Mesendoderm (in vitro differentiated cells): ENCODE measurements at regions not wholly inside any gene's neighbourhood (a gene's known extent, or its start where the extent isn't known, plus 50 kb on each side); places are given as distances from the start of the nearest gene placed in this dataset.

Experiments
- DNase-seq: peaks from one replicate; pipeline ENCODE4 v3.0.0; 2013
- H2AK5ac ChIP-seq: 2 replicates; pipeline ENCODE4 v1.6.1; 2013; ENCODE audit warnings: low read length, inconsistent platforms
- H2BK120ac ChIP-seq: 2 replicates; pipeline ENCODE4 v1.6.1; 2013; ENCODE audit warnings: low read depth, mild to moderate bottlenecking, low read length, moderate library complexity, mixed read lengths
- H2BK15ac ChIP-seq: replicated peaks from 2 replicates; pipeline ENCODE4 v1.6.1; 2013; ENCODE audit warnings: low read depth, mild to moderate bottlenecking, moderate library complexity
- H2BK5ac ChIP-seq: 2 replicates; pipeline ENCODE4 v1.6.1; 2013; ENCODE audit warnings: low read length, inconsistent platforms
- H3K18ac ChIP-seq: 2 replicates; pipeline ENCODE4 v1.6.1; 2013; ENCODE audit warnings: mild to moderate bottlenecking, low read length, mixed read lengths
- H3K23ac ChIP-seq: one replicate; pipeline ENCODE4 v1.6.1; 2013; ENCODE audit warnings: low read length
- H3K27ac ChIP-seq: 2 replicates; pipeline ENCODE4 v1.5.1; 2013; ENCODE audit warnings: low read depth, mild to moderate bottlenecking, inconsistent platforms, low read length, moderate library complexity
- H3K27me3 ChIP-seq: 2 replicates; pipeline ENCODE4 v1.6.1; 2013; ENCODE audit warnings: low read length, control low read depth, mild to moderate bottlenecking, inconsistent platforms; ENCODE audit not compliant: insufficient read depth, poor library complexity
- H3K36me3 ChIP-seq: 2 replicates; pipeline ENCODE4 v1.6.1; 2013; ENCODE audit warnings: low read length, inconsistent platforms; ENCODE audit not compliant: control insufficient read depth, insufficient read depth
- H3K4ac ChIP-seq: one replicate; pipeline ENCODE4 v1.6.1; 2013; ENCODE audit warnings: low read depth, mild to moderate bottlenecking, low read length, moderate library complexity
- H3K4me1 ChIP-seq: 2 replicates; pipeline ENCODE4 v1.6.1; 2013; ENCODE audit warnings: low read depth, low read length, inconsistent platforms; ENCODE audit not compliant: control insufficient read depth
- H3K4me2 ChIP-seq: 2 replicates; pipeline ENCODE4 v1.6.1; 2013; ENCODE audit warnings: low read length
- H3K4me3 ChIP-seq: 2 replicates; pipeline ENCODE4 v1.5.1; 2013; ENCODE audit warnings: mild to moderate bottlenecking, low read length
- H3K56ac ChIP-seq: one replicate; pipeline ENCODE4 v1.6.1; 2013; ENCODE audit warnings: low read length
- H3K79me1 ChIP-seq: 2 replicates; pipeline ENCODE4 v1.6.1; 2013; ENCODE audit warnings: low read length, inconsistent platforms
- H3K79me2 ChIP-seq: 2 replicates; pipeline ENCODE4 v1.6.1; 2013; ENCODE audit warnings: mild to moderate bottlenecking, low read length; ENCODE audit not compliant: control insufficient read depth, insufficient read depth
- H3K9ac ChIP-seq: 2 replicates; pipeline ENCODE4 v1.6.1; 2013; ENCODE audit warnings: low read length, inconsistent platforms
- H4K5ac ChIP-seq: one replicate; pipeline ENCODE4 v1.6.1; 2013; ENCODE audit warnings: low read length
- H4K8ac ChIP-seq: one replicate; pipeline ENCODE4 v1.6.1; 2013; ENCODE audit warnings: low read depth, mild to moderate bottlenecking, control low read depth, low read length, moderate library complexity
- WGBS: extraction: QIAGEN DNeasy Blood & Tissue Kit; methylation state at CpG from one replicate; pipeline ENCODE4 v1.1.7; 2013; ENCODE audit warnings: low lambda C conversion rate, missing lambda C conversion rate; ENCODE audit not compliant: insufficient coverage; ENCODE audit errors: extremely low coverage; 5-methylcytosine and 5-hydroxymethylcytosine counted together

DNA sequence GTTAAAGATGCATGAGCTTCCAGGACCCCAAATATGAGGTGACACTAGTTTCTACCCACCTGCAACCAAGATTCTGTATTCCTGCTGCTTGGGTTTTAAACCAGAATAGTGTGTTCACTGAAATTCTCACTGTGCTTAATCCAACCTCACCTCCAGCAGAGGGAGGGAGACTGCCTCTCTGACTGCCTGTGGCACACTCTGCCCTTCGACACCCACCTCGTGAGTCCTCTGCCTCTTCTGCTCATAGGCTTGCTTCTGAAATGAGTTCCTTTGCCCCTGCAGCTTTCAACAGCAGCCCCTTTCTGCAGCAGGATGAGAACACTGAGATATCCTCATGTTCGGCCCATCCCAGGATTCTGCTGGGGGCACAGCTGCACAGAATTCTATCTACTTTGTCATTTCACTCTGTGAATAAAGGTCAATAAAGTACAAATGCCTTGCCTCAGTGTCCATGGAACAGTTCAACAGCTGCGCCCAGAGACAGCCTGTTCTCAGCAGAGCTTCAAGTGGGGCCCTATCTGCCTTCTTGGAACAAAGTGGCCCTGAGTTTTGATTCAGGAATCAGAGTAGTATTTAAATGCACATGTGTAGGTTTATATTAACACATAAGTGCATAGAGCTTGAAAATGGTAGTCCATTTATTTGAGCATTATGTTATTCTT is 632.5 kb downstream of the TNS3 start:
- Histone ChIP-seq H4K5ac (no peak overlapping the region), H3K4me1 (no peaks in the 10 kb centered on the region), H3K79me1 (no peaks in the 10 kb centered on the region), H3K18ac (no peak overlapping the region), H3K4ac (no peak overlapping the region), H2BK5ac (no peak overlapping the region), H3K79me2 (no peaks in the 10 kb centered on the region), H2BK15ac (no peak overlapping the region), H3K9ac (no peak overlapping the region), H3K4me3 (no peak overlapping the region), H3K56ac (no peak overlapping the region), H3K27me3 (no peaks in the 10 kb centered on the region), H3K27ac (no peak overlapping the region), H2BK120ac (no peak overlapping the region), H3K36me3 (no peaks in the 10 kb centered on the region), H2AK5ac (no peak overlapping the region), H4K8ac (no peak overlapping the region), H3K4me2 (no peak overlapping the region), H3K23ac (no peak overlapping the region)
- no CpG with 5 or more reads among the region's 4 CpGs for WGBS
- no peak for DNase-seq

DNA sequence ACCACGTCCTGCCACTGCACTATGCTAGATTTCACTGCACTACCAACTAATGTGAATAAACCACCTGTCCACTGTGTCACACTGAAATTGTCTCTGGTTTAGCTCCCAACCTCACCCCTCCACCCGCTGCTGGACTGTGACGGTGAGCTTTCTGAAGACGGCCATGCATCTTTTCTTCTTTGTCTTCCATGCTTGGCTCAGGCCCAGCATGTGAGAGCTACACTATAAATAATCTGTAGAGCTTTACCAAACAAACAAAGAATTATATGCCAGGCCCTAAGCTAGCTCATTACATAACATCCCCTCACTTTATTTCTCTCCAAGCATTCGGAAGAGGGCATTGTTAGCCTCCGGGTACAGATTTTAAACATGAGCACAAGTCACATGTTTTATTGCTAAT is 633.2 kb downstream of the TNS3 start:
- H3K4ac ChIP-seq: no peak overlapping the region
- H3K23ac ChIP-seq: no peak overlapping the region
- WGBS: no CpG with 5 or more reads among the region's 6 CpGs

DNA sequence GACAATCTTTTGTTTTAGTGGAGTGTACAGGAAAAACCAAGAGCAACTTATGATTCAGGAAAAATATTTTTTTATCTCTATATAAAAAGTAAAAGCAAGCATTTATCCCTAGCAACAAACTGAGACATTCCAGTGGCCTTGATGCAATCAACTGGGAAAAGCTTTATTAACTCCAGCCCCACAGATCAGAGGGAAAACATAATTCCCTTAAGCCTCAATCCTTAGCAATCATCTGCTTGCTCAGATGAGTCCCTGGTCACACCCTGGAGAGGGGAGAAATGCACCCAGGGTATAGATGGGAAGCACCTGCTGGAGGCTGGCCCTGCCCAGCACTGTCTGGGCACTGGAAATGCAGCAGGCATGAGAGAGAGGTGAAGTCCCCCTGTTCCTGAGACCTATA is 636.6 kb downstream of the TNS3 start:
- no peak overlapping the region for H3K27ac ChIP-seq
- no peak for DNase-seq

More for the DNA sequence above, 633.2 kb downstream of the TNS3 start:
- H2AK5ac ChIP-seq: no peak overlapping the region
- H3K36me3 ChIP-seq: no peaks in the 10 kb centered on the region
- H2BK15ac ChIP-seq: no peak overlapping the region
- H3K27me3 ChIP-seq: no peaks in the 10 kb centered on the region
- H2BK5ac ChIP-seq: no peak overlapping the region
- H3K4me3 ChIP-seq: no peak overlapping the region
- no peak overlapping the region for H3K9ac ChIP-seq
- no peak overlapping the region for H2BK120ac ChIP-seq
- no peak overlapping the region for H3K18ac ChIP-seq
- H3K4me2 ChIP-seq: no peak overlapping the region
- no peaks in the 10 kb centered on the region for H3K79me1 ChIP-seq
- no peaks in the 10 kb centered on the region for H3K4me1 ChIP-seq
- no peak overlapping the region for H4K5ac ChIP-seq
- H3K79me2 ChIP-seq: no peaks in the 10 kb centered on the region
- no peak overlapping the region for H3K56ac ChIP-seq
- no peak overlapping the region for H4K8ac ChIP-seq
- no peak for DNase-seq
- H3K27ac ChIP-seq: no peak overlapping the region

DNA sequence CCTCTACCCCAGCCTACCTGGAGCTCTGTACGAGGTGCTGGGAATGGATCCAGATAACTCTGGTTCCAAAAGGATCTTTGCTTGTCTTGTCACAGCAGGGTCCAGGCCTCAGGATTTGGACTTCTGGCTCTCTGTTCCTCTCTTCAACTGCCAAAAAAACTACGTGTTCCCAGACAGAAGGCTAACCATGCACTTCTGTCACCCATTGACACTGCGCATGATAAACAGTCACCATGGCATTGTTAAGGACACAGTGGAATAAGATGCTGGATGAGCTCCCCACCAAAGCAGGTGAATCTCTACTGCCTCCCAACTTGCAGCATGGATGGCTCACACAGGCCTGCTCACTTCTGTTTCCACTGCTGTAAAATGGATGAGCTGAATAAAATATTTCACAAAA is 637.9 kb downstream of the TNS3 start:
- no peak overlapping the region for H3K9ac ChIP-seq
- H3K27ac ChIP-seq: no peak overlapping the region

More for the DNA sequence above, 636.6 kb downstream of the TNS3 start:
- Histone ChIP-seq H3K79me1 (no peaks in the 10 kb centered on the region), H3K27me3 (no peaks in the 10 kb centered on the region), H4K5ac (no peak overlapping the region), H3K56ac (no peak overlapping the region), H3K4ac (no peak overlapping the region), H2BK120ac (no peak overlapping the region), H3K23ac (no peak overlapping the region), H4K8ac (no peak overlapping the region), H3K4me1 (no peaks in the 10 kb centered on the region), H3K4me3 (no peak overlapping the region), H3K79me2 (no peaks in the 10 kb centered on the region), H3K18ac (no peak overlapping the region), H3K9ac (no peak overlapping the region), H2BK5ac (no peak overlapping the region), H2AK5ac (no peak overlapping the region), H3K4me2 (no peak overlapping the region), H2BK15ac (no peak overlapping the region), H3K36me3 (no peaks in the 10 kb centered on the region)

DNA sequence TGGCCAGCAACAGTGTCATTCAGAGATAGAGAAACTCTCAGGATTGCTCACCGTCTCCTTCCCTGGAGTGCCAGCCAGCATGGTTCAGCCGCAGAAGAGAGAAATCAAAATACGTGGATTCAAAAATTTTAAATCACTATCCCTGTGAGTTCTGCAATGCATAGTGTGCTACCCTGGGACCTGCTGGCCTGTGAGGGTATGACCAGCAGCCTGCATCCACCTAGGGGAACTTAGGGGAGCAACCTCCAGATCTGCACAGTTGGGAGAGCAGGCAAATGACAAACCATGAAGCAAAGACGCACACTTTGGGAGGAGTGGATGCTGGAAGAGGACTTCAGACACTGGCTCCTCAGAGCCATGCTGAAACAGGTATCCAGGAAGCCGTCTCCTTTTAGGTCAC is 639.3 kb downstream of the TNS3 start:
- Histone ChIP-seq H3K36me3 (no peaks in the 10 kb centered on the region), H3K27me3 (no peaks in the 10 kb centered on the region), H3K23ac (no peak overlapping the region), H3K4me1 (no peaks in the 10 kb centered on the region), H4K8ac (no peak overlapping the region), H3K4me3 (no peak overlapping the region), H3K56ac (no peak overlapping the region), H3K4me2 (no peak overlapping the region), H4K5ac (no peak overlapping the region), H3K79me2 (no peaks in the 10 kb centered on the region), H3K9ac (no peak overlapping the region), H2BK120ac (no peak overlapping the region), H3K4ac (no peak overlapping the region), H3K18ac (no peak overlapping the region), H2AK5ac (no peak overlapping the region), H3K27ac (no peak overlapping the region), H3K79me1 (no peaks in the 10 kb centered on the region), H2BK15ac (no peak overlapping the region), H2BK5ac (no peak overlapping the region)
- no CpG with 5 or more reads among the region's 5 CpGs for WGBS
- no peak for DNase-seq

More for the DNA sequence above, 637.9 kb downstream of the TNS3 start:
- H3K4me2 ChIP-seq: no peak overlapping the region
- H3K79me1 ChIP-seq: no peaks in the 10 kb centered on the region
- no peak overlapping the region for H3K23ac ChIP-seq
- DNase-seq: no peak
- no peak overlapping the region for H4K8ac ChIP-seq
- no peak overlapping the region for H3K4me3 ChIP-seq
- no peak overlapping the region for H2AK5ac ChIP-seq
- WGBS: no CpG with 5 or more reads among the region's 3 CpGs
- H3K18ac ChIP-seq: no peak overlapping the region
- H4K5ac ChIP-seq: no peak overlapping the region
- H2BK5ac ChIP-seq: no peak overlapping the region
- H2BK15ac ChIP-seq: no peak overlapping the region
- H2BK120ac ChIP-seq: no peak overlapping the region
- no peaks in the 10 kb centered on the region for H3K27me3 ChIP-seq
- H3K79me2 ChIP-seq: no peaks in the 10 kb centered on the region
- H3K36me3 ChIP-seq: no peaks in the 10 kb centered on the region
- no peak overlapping the region for H3K56ac ChIP-seq
- no peaks in the 10 kb centered on the region for H3K4me1 ChIP-seq
- H3K4ac ChIP-seq: no peak overlapping the region

DNA sequence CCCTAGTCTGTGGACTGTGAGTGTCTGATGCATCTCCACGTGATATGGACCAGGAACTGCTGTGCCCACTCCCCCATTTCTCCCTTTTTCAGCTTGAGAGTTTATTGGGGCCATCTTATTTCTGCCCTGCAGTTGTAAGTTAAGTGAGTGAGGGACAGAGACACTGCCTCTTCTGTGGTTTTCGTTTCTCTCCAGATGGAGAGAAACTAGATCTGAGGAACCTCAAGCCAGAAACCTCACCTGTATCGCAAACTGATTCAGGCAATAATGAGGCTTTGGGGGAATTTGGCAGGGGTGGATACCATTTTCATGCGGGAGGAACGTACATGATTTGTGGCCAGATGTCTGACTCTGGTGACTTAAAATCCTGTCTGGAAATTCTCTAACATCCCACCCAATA is 641.7 kb downstream of the TNS3 start:
- Histone ChIP-seq H3K36me3 (no peaks in the 10 kb centered on the region), H2BK5ac (no peak overlapping the region), H3K4me2 (no peak overlapping the region), H3K4me1 (no peaks in the 10 kb centered on the region), H4K8ac (no peak overlapping the region), H3K4me3 (no peak overlapping the region), H3K27me3 (no peaks in the 10 kb centered on the region), H3K79me1 (no peaks in the 10 kb centered on the region), H3K79me2 (no peaks in the 10 kb centered on the region), H3K4ac (no peak overlapping the region), H3K18ac (no peak overlapping the region), H2AK5ac (no peak overlapping the region), H3K23ac (no peak overlapping the region), H3K56ac (no peak overlapping the region), H2BK120ac (no peak overlapping the region), H2BK15ac (no peak overlapping the region), H4K5ac (no peak overlapping the region), H3K27ac (no peak overlapping the region), H3K9ac (no peak overlapping the region)
- no CpG with 5 or more reads among the region's 5 CpGs for WGBS
- no peak for DNase-seq
